Heart left ventricle (tissue), 13 donors: ENCODE measurements at regions not wholly inside any gene's neighbourhood (a gene's known extent, or its start where the extent isn't known, plus 50 kb on each side); places are given as distances from the start of the nearest gene placed in this dataset.

ENCODE experiments used
- CTCF ChIP-seq, 12 donors: fragments of 200-600 bp; sonication (generic) in 4 of 12; IDR thresholded peaks; one replicate each; pipeline versions ENCODE4 v1.5.0 to v1.8.0; 2018 to 2022; ENCODE audit warnings: antibody characterized with exemption in 12 of 12, mild to moderate bottlenecking in 5 of 12
- POLR2A ChIP-seq, 2 donors: fragments of 450-650 bp; IDR thresholded peaks; one replicate each; pipeline ENCODE4 v1.6.1; 2017; ENCODE audit warnings: antibody characterized with exemption in 2 of 2, mild to moderate bottlenecking in 2 of 2, moderate library complexity in 2 of 2
- donor health status: ischemic (EF 13 %, LVEDD 7.1; RV severe dilation, severe dysfunction).
- donor health status: DM: no; HTN: yes; CAD: no.
- donor health status: DM: no; HTN: no; CAD: no.
- donor health status: ischemic (EF 25% LVEDD 6.9; RV normal size, moderate dysfunction).
- donor health status: ischemic (EF 25% LVEDD 5.7; RV mildly dilated, moderate dysfunction).
- donor health status: ischemic (EF 35%, LVEDD 5.7; RV mildly dilated, moderate dysfunction).
- donor health status: nonischemic (EF 11% LVEDD 7.7; RV severe dilation, severe dysfunction).
- donor health status: DM: yes; HTN: yes; CAD: no.
- donor health status: PGD.
- donor health status: ischemic (EF 29% LVEDD 5.4; RV normal size, mild dysfunction).
- donor health status: nonischemic (EF 23%, LVEDD 6.1; RV moderate dilation, normal function).

- TF ChIP-seq CTCF (IDR thresholded peaks at IDR 0.05) (no peak), POLR2A (IDR thresholded peaks at IDR 0.05) (no peak)
These were observed 81.7 kb upstream of the SLC22A23 start for GRCh38 chr6:3538536-3538935.
